GM23248 (cell line): ENCODE measurements at regions not wholly inside any gene's neighbourhood (a gene's known extent, or its start where the extent isn't known, plus 50 kb on each side); places are given as distances from the start of the nearest gene placed in this dataset.

ENCODE experiments used
- EZH2 ChIP-seq: fragments of 200-600 bp; sonication (generic); IDR thresholded peaks from 2 replicates; pipeline ENCODE4 v1.6.1; 2018; ENCODE audit warnings: antibody characterized with exemption, mild to moderate bottlenecking; ENCODE audit not compliant: insufficient read depth, poor library complexity, severe bottlenecking
- EZH2phosphoT487 ChIP-seq: fragments of 200-600 bp; sonication (generic); IDR thresholded peaks from 2 replicates; pipeline ENCODE4 v1.6.1; 2018; ENCODE audit warnings: antibody characterized with exemption, moderate library complexity, mild to moderate bottlenecking, low read depth; ENCODE audit not compliant: insufficient read depth

GRCh38 chrX:30965767-30966166 is 76.7 kb upstream of the TAB3 start:
- TF ChIP-seq EZH2, result no peak
- no peak for TF ChIP-seq EZH2phosphoT487
